ENCODE measurements at regions not wholly inside any gene's neighbourhood (a gene's known extent, or its start where the extent isn't known, plus 50 kb on each side); places are given as distances from the start of the nearest gene placed in this dataset.

DNA sequence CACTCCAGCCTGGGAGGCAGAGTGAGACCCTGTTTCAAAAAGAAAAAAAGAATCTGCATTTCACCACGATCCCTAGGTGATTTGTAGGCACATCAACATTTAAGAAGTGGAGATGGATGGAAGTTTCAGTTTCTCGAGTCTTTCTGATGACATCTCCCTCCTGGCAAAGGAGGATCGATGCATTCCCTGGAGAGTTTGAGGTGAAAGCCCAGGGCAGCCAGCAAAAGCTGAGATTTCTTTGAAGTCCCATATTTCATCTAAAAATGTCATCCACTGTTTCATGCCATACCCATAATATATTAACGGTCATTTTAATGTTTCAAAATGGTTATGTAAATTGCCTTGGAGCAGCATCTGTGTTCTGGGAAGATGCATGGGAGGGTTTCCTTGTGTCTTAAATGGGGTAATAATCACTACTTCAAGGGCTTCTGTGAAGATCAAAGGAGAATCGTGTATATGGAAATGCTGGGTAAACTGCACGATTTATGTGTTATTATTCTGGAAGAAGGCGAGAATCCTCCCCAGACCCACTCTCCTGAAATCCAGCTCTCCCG, 63.4 kb downstream of the KATNIP start:
- Histone ChIP-seq H2AFZ (ENCODE audit: low read length) (no peak overlapping the region), H3K9ac (ENCODE audit: insufficient read depth, low read depth, low read length) (no peak overlapping the region), H3K9me3 (ENCODE audit: low read length) (no peaks in the 10 kb centered on the region), H3K4me2 (ENCODE audit: low read depth, low read length) (no peak overlapping the region), H3K4me1 (ENCODE audit: insufficient read depth, low read length) (peaks cover 21% of the 10 kb centered on the region), H4K20me1 (ENCODE audit: insufficient read depth, low read length) (no peaks in the 10 kb centered on the region; the same call in 1 of the 2 replicates), H3K27me3 (ENCODE audit: control insufficient read depth in 1 of 2, insufficient read depth in 2 of 2, low read length in 2 of 2) (no peaks in the 10 kb centered on the region), H3K79me2 (ENCODE audit: insufficient read depth, low read length) (no peaks in the 10 kb centered on the region), H3K4me3 (replicated peaks in 1 of 3; ENCODE audit: insufficient read depth in 1 of 3, low read depth in 2 of 3, low read length in 3 of 3) (no peak overlapping the region), H3K36me3 (replicated peaks in 1 of 2; ENCODE audit: control insufficient read depth in 1 of 2, insufficient read depth in 2 of 2, low read length in 2 of 2) (peaks cover 0 to 2% of the 10 kb centered on the region in 2 experiments; a peak in 1 of 5 replicates), H3K27ac (ENCODE audit: extremely low read length, insufficient read depth, low read length) (no peak overlapping the region)
- intact Hi-C loops (cut with micrococcal nuclease; ENCODE audit: unreplicated experiment) (no loop called here), in situ Hi-C loops (cut with HindIII; ENCODE audit: extremely low pct_ligation_motif_present, low pct_unique_long_range_greater_than_20kb) (no loop called here)
- TF ChIP-seq RFXAP (CRISPR knock-in tag; IDR thresholded peaks at IDR 0.05; ENCODE audit: borderline replicate concordance) (no peak), ARNT2 (CRISPR knock-in tag; IDR thresholded peaks at IDR 0.05; ENCODE audit: low read depth) (no peak), PRDM4 (CRISPR knock-in tag; IDR thresholded peaks at IDR 0.05; ENCODE audit: borderline replicate concordance) (no peak), XRCC5 (optimal IDR thresholded peaks at IDR 0.05; ENCODE audit: low read length) (no peak), MATR3 (CRISPR knock-in tag; IDR thresholded peaks at IDR 0.05) (no peak), MAFK (conservative IDR thresholded peaks at IDR 0.05 in 1 of 2, IDR thresholded peaks at IDR 0.05 in 1 of 2; ENCODE audit: low read length in 2 of 2) (no peak), ZFX (CRISPR knock-in tag; IDR thresholded peaks at IDR 0.05; ENCODE audit: low read depth) (no peak), MEIS2 (CRISPR knock-in tag; IDR thresholded peaks at IDR 0.05) (no peak), AGO2 (optimal IDR thresholded peaks at IDR 0.05; ENCODE audit: low read depth, low read length) (no peak)
- TF ChIP-seq, protein P1, sequence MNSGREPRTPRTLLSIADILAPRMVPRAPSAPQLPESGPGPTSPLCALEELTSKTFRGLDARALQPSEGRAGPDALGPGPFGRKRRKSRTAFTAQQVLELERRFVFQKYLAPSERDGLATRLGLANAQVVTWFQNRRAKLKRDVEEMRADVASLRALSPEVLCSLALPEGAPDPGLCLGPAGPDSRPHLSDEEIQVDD (CRISPR knock-in tag; IDR thresholded peaks at IDR 0.05; ENCODE audit: borderline replicate concordance), result no peak
- TF ChIP-seq, protein P2, sequence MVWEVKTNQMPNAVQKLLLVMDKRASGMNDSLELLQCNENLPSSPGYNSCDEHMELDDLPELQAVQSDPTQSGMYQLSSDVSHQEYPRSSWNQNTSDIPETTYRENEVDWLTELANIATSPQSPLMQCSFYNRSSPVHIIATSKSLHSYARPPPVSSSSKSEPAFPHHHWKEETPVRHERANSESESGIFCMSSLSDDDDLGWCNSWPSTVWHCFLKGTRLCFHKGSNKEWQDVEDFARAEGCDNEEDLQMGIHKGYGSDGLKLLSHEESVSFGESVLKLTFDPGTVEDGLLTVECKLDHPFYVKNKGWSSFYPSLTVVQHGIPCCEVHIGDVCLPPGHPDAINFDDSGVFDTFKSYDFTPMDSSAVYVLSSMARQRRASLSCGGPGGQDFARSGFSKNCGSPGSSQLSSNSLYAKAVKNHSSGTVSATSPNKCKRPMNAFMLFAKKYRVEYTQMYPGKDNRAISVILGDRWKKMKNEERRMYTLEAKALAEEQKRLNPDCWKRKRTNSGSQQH (CRISPR knock-in tag; IDR thresholded peaks at IDR 0.05; ENCODE audit: low read depth), result no peak
- TF ChIP-seq, protein P3, sequence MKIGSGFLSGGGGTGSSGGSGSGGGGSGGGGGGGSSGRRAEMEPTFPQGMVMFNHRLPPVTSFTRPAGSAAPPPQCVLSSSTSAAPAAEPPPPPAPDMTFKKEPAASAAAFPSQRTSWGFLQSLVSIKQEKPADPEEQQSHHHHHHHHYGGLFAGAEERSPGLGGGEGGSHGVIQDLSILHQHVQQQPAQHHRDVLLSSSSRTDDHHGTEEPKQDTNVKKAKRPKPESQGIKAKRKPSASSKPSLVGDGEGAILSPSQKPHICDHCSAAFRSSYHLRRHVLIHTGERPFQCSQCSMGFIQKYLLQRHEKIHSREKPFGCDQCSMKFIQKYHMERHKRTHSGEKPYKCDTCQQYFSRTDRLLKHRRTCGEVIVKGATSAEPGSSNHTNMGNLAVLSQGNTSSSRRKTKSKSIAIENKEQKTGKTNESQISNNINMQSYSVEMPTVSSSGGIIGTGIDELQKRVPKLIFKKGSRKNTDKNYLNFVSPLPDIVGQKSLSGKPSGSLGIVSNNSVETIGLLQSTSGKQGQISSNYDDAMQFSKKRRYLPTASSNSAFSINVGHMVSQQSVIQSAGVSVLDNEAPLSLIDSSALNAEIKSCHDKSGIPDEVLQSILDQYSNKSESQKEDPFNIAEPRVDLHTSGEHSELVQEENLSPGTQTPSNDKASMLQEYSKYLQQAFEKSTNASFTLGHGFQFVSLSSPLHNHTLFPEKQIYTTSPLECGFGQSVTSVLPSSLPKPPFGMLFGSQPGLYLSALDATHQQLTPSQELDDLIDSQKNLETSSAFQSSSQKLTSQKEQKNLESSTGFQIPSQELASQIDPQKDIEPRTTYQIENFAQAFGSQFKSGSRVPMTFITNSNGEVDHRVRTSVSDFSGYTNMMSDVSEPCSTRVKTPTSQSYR (CRISPR knock-in tag; IDR thresholded peaks at IDR 0.05; ENCODE audit: borderline replicate concordance), result no peak
- POLR2A ChIA-PET, result no interaction called here
- 95% methylated on average over 8 of the region's 8 CpGs for WGBS (ENCODE audit: low lambda C conversion rate)
- no TSS peak for BruUV-seq (replicated peaks)
- no peak for ATAC-seq
- CTCF ChIA-PET (ENCODE audit: low intra/inter-chr PET ratio, low total read pairs), result no interaction called here
- FAIRE-seq, result no peak
- DNase-seq (ENCODE audit: low spot score), result no peak

Data from HepG2 (cell line).